Inflammatory macrophage treated with lipopolysaccharide for 4 hours (primary cell): ENCODE measurements at regions not wholly inside any gene's neighbourhood (a gene's known extent, or its start where the extent isn't known, plus 50 kb on each side); places are given as distances from the start of the nearest gene placed in this dataset.
"Not testable (repeated sequence)": the region's sequence is repeated elsewhere in the genome, so short reads cannot be mapped to it uniquely, and the experiment has no call there.

Experiments
- DNase-seq: peaks from one replicate; pipeline ENCODE4 v3.0.0-alpha.2; 2020

GRCh38 chr4:74505355-74505978 lies 60.5 kb downstream of the AREG start:
- DNase-seq = not testable (repeated sequence)

- DNase-seq = peak; percentile 63
Measured at GRCh38 chr4:74509363-74509762, 64.4 kb downstream of the AREG start.

- DNase-seq = no peak
Measured at GRCh38 chr4:74516303-74516702, 71.4 kb downstream of the AREG start.

- DNase-seq = no peak
Measured at GRCh38 chr4:74517996-74518395, 73.1 kb downstream of the AREG start.

GRCh38 chr4:74522251-74522991 lies 77.5 kb downstream of the AREG start:
- no peak for DNase-seq

GRCh38 chr4:74523096-74523495 lies 78.2 kb downstream of the AREG start:
- DNase-seq = no peak

- peak; percentile 71 for DNase-seq
Measured at GRCh38 chr4:74524985-74525384, 80.0 kb downstream of the AREG start.

- no peak for DNase-seq
Measured at GRCh38 chr4:74527049-74527448, 82.1 kb downstream of the AREG start.

GRCh38 chr4:74528178-74528577 lies 83.2 kb downstream of the AREG start:
- no peak for DNase-seq

- DNase-seq = no peak
Measured at GRCh38 chr4:74529284-74530041, 84.5 kb downstream of the AREG start.

- DNase-seq = peak; percentile 71
Measured at GRCh38 chr4:74531963-74532794, 87.2 kb downstream of the AREG start.

GRCh38 chr4:74534121-74534520 lies 89.2 kb downstream of the AREG start:
- DNase-seq = no peak

- DNase-seq = peak; percentile 16
Measured at GRCh38 chr4:74534936-74535335, 90.0 kb downstream of the AREG start.

- DNase-seq = no peak
Measured at GRCh38 chr4:74535512-74535911, 90.6 kb downstream of the AREG start.

GRCh38 chr4:74536557-74536956 lies 91.6 kb downstream of the AREG start:
- DNase-seq = peak; percentile 32

GRCh38 chr4:74537459-74537858 lies 92.5 kb downstream of the AREG start:
- no peak for DNase-seq

- peak; percentile 33 for DNase-seq
Measured at GRCh38 chr4:74539044-74539790, 94.3 kb downstream of the AREG start.

GRCh38 chr4:74540193-74540592 lies 95.3 kb downstream of the AREG start:
- DNase-seq = no peak

GRCh38 chr4:74541667-74542066 lies 96.7 kb downstream of the AREG start:
- no peak for DNase-seq

- peak; percentile 81 for DNase-seq
Measured at GRCh38 chr4:74543231-74543781, 98.4 kb downstream of the AREG start.

GRCh38 chr4:74543983-74544382 lies 99.0 kb downstream of the AREG start:
- no peak for DNase-seq
